Heart right ventricle (tissue), 16 donors: ENCODE measurements at regions not wholly inside any gene's neighbourhood (a gene's known extent, or its start where the extent isn't known, plus 50 kb on each side); places are given as distances from the start of the nearest gene placed in this dataset.
"Not testable (repeated sequence)": the region's sequence is repeated elsewhere in the genome, so short reads cannot be mapped to it uniquely, and the experiment has no call there.

Source experiments
- ATAC-seq, 8 donors: fragments of 200-7000 bp; cut with Tn5 transposase; one replicate each; pipeline ENCODE4 v1.9.1; 2020; ENCODE audit warnings: mild to moderate bottlenecking in 8 of 8, moderate library complexity in 8 of 8, moderate number of reproducible peaks in 1 of 8
- DNase-seq, 2 donors: peaks; one replicate each; pipeline ENCODE4 v3.0.0-alpha.2; 2020
- H3K27ac ChIP-seq, 10 donors: fragments of 200-600 bp; sonication (generic) in 2 of 10; one replicate each; pipeline versions ENCODE4 v1.5.0 to v1.8.0; 2020 to 2022; ENCODE audit warnings: mild to moderate bottlenecking in 3 of 10
- H3K27me3 ChIP-seq, 7 donors: fragments of 200-600 bp; one replicate each; pipeline ENCODE4 v1.8.0; 2021 to 2022; ENCODE audit warnings: mild to moderate bottlenecking in 2 of 7
- H3K36me3 ChIP-seq, 9 donors: fragments of 200-600 bp; sonication (generic) in 1 of 9; one replicate each; pipeline versions ENCODE4 v1.5.0 to v1.8.0; 2020 to 2022; ENCODE audit warnings: mild to moderate bottlenecking in 2 of 9
- H3K4me1 ChIP-seq, 9 donors: fragments of 200-600 bp; sonication (generic) in 1 of 9; one replicate each; pipeline versions ENCODE4 v1.5.0 to v1.8.0; 2020 to 2022; ENCODE audit warnings: mild to moderate bottlenecking in 4 of 9
- H3K4me3 ChIP-seq, 10 donors: fragments of 200-600 bp; sonication (generic) in 2 of 10; one replicate each; pipeline versions ENCODE4 v1.5.0 to v1.8.0; 2020 to 2022; ENCODE audit warnings: mild to moderate bottlenecking in 7 of 10, moderate library complexity in 2 of 10
- H3K9me3 ChIP-seq, 11 donors: fragments of 200-600 bp in 10 of 11; sonication (generic) in 2 of 11; one replicate each; pipeline versions ENCODE4 v1.5.0 to v1.8.0; 2013 to 2022; ENCODE audit warnings: mild to moderate bottlenecking in 2 of 11, control low read depth in 1 of 11, moderate library complexity in 1 of 11
- WGBS, 2 donors: extraction: QIAGEN DNeasy Blood & Tissue Kit; methylation state at CpG; one replicate each; pipeline ENCODE4 v1.1.7; 2013; ENCODE audit warnings: inconsistent platforms in 1 of 2; 5-methylcytosine and 5-hydroxymethylcytosine counted together
- intact Hi-C, 10 donors: fragments of 100-400 bp; cut with DNase I; formaldehyde crosslinking; loops; one replicate each; pipeline versions ENCODE4 v1.11.1 to v1.14.2; 2022
- TF ChIP-seq, protein P1 (sequence below), 9 donors: fragments of 200-600 bp; sonication (generic) in 2 of 9; IDR thresholded peaks; one replicate each; pipeline versions ENCODE4 v1.5.0 to v1.8.0; 2021 to 2022; ENCODE audit warnings: antibody characterized with exemption in 9 of 9, mild to moderate bottlenecking in 5 of 9, moderate library complexity in 1 of 9
- donor health status: Arrhythmogenic right ventricular cardiomyopathy.
- donor health status: ischemic (EF 13 %, LVEDD 7.1; RV severe dilation, severe dysfunction).
- donor health status: healthy with polysubstance abuse.
- donor health status: DM: no; HTN: yes; CAD: no.
- donor health status: DM: no; HTN: no; CAD: no.
- donor health status: ischemic (EF 25% LVEDD 6.9; RV normal size, moderate dysfunction).
- donor health status: ischemic (EF 25% LVEDD 5.7; RV mildly dilated, moderate dysfunction).
- donor health status: healthy.
- donor health status: DM: yes; HTN: yes; CAD: no.
- donor health status: Ischemic cardiomyopathy.
- donor health status: ischemic (EF 35%, LVEDD 5.7; RV mildly dilated, moderate dysfunction).
- donor health status: nonischemic (EF 11% LVEDD 7.7; RV severe dilation, severe dysfunction).
- donor health status: DM: yes; HTN: yes; CAD: no.
- donor health status: PGD.
- donor health status: ischemic (EF 29% LVEDD 5.4; RV normal size, mild dysfunction).
- donor health status: nonischemic (EF 23%, LVEDD 6.1; RV moderate dilation, normal function).

DNA sequence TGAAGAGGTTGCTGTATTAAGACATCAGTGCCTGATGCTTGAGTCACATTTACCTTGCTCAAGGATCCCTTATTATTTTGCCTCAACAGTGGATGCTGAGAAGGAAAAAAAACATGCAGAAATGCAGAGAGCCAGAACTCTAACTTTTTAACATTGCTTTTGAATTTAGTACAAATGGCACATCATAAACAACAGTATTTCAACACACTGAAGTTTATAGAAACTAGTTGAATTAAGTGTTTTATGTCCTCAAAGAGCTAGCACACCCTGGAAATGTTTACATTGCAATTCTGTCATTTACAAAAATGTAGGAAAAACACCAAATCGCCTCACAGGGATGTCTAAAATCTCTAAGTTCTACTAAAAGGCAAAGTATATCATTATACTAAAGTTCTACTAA, 69.5 kb upstream of the BLTP1 start:
- Histone ChIP-seq H3K9me3 (no peaks in the 10 kb centered on the region), H3K36me3 (no peaks in the 10 kb centered on the region), H3K4me3 (no peak overlapping the region), H3K4me1 (peaks cover 0 to 10% (median 3%) of the 10 kb centered on the region in 9 donors), H3K27ac (no peak overlapping the region), H3K27me3 (peaks cover 0 to 4% (median 0%) of the 10 kb centered on the region in 7 donors)
- WGBS, 2 donors = 75 to 84% methylated on average over 1 of the region's 1 CpG
- TF ChIP-seq, protein P1, sequence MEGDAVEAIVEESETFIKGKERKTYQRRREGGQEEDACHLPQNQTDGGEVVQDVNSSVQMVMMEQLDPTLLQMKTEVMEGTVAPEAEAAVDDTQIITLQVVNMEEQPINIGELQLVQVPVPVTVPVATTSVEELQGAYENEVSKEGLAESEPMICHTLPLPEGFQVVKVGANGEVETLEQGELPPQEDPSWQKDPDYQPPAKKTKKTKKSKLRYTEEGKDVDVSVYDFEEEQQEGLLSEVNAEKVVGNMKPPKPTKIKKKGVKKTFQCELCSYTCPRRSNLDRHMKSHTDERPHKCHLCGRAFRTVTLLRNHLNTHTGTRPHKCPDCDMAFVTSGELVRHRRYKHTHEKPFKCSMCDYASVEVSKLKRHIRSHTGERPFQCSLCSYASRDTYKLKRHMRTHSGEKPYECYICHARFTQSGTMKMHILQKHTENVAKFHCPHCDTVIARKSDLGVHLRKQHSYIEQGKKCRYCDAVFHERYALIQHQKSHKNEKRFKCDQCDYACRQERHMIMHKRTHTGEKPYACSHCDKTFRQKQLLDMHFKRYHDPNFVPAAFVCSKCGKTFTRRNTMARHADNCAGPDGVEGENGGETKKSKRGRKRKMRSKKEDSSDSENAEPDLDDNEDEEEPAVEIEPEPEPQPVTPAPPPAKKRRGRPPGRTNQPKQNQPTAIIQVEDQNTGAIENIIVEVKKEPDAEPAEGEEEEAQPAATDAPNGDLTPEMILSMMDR (IDR thresholded peaks at IDR 0.05) = no peak
- no peak for ATAC-seq
- no peak for DNase-seq
- intact Hi-C loops = no loop called here

DNA sequence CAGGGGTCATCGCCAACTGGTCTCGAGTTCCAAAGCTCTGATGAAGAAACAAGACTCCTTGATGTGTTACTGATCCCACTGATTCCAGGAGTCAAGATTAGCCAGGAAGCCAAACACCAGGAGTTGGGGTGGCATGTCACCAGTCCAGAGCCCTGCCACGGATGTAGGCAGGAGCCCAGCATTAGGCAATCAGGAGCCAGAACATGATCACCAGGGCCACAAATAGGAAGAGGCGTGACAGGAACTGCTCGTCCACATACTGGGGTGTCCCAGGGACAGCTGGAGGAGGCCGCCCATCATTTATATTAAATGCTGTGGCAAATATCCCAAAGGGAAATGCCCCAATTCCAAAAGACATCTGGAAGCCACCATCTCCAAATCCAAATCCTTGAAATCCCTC, 74.5 kb upstream of the BLTP1 start:
- H3K4me1 ChIP-seq, H3K9me3 ChIP-seq, ATAC-seq, H3K4me3 ChIP-seq, H3K27me3 ChIP-seq, DNase-seq, H3K27ac ChIP-seq, intact Hi-C loops, H3K36me3 ChIP-seq: not testable (repeated sequence)
- WGBS, 2 donors = 82 to 83% methylated on average over 6 of the region's 6 CpGs

DNA sequence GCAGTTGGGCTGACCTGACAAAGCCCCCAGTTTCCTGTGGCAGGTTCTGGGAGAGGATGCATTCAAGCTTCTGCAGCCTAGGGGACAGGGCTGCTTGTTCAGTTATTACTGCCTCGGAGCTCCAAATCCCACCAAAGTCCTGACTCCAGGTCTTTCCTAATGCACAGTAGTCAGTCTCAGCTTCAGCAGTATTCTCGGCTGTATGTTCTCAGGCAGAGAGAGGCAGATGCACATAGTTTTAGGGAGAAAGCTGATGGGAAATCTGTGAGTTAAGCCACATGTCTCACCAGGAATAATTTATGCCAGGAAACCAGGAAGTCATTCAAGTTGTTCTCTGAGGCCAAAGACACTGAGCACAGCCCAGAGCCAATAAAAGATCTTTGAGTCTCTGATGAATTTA, 75.3 kb upstream of the BLTP1 start:
- H3K4me3 ChIP-seq, H3K27ac ChIP-seq, H3K4me1 ChIP-seq, DNase-seq, intact Hi-C loops, H3K9me3 ChIP-seq, H3K36me3 ChIP-seq, H3K27me3 ChIP-seq: not testable (repeated sequence)
- peak in 1 of 8 donors; percentile 47 for ATAC-seq
- WGBS, 2 donors = 26 to 28% methylated on average over 1 to 2 of the region's 2 CpGs

DNA sequence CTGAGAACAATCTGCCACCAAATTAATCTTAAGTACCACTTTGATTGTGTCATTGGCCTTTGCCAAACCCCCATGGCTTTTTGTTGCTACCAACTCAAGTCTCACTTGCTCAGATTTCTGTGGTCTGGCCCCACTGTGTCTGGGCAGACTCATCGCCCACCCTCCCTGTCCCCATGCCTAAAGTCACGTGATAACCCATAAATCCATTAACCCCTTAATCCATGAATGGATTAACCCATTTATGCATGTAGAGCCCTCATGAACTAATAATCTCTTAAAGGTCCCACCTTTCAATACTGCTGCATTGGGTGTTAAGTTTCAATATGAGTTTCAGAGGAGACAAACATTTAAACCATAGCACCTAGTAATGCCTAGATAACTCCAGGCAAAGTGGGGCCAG, 78.5 kb upstream of the BLTP1 start:
- no peak for DNase-seq
- no peak overlapping the region for H3K27ac ChIP-seq
- H3K4me1 ChIP-seq = no peaks in the 10 kb centered on the region
- H3K9me3 ChIP-seq = no peaks in the 10 kb centered on the region
- peaks cover 0 to 10% (median 0%) of the 10 kb centered on the region in 7 donors for H3K27me3 ChIP-seq
- TF ChIP-seq, protein P1 (IDR thresholded peaks at IDR 0.05) = no peak
- H3K36me3 ChIP-seq = no peaks in the 10 kb centered on the region
- 52 to 57% methylated on average over 2 of the region's 2 CpGs for WGBS, 2 donors
- no peak overlapping the region for H3K4me3 ChIP-seq
- intact Hi-C loops = no loop called here
- no peak for ATAC-seq

DNA sequence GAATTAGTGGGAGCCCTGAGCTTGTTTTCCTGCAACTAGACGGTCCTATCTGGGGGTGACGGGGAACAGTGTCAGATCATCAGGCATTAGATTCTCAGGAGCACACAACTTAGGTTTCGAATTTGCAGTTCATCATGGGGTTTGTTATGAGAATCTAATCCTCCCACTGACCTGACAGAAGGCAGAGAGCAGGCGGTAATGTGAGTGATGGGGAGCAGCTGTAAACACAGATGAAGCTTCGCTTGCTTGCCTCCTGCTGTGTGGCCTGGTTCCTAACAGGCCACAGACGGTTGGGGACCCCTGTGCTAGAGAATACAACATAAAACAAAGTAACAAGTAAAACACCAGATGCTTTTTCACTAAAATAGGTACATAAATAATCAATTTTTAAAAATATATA, 86.2 kb upstream of the BLTP1 start:
- intact Hi-C loops = no loop called here
- H3K27ac ChIP-seq = no peak overlapping the region
- TF ChIP-seq, protein P1 (IDR thresholded peaks at IDR 0.05) = no peak
- DNase-seq (no peak), ATAC-seq (no peak)
- no peaks in the 10 kb centered on the region for H3K9me3 ChIP-seq
- no peaks in the 10 kb centered on the region for H3K4me1 ChIP-seq
- no peaks in the 10 kb centered on the region for H3K36me3 ChIP-seq
- WGBS, 2 donors = 66 to 69% methylated on average over 6 of the region's 6 CpGs
- H3K27me3 ChIP-seq = peaks cover 0 to 7% (median 0%) of the 10 kb centered on the region in 7 donors
- H3K4me3 ChIP-seq = no peak overlapping the region

DNA sequence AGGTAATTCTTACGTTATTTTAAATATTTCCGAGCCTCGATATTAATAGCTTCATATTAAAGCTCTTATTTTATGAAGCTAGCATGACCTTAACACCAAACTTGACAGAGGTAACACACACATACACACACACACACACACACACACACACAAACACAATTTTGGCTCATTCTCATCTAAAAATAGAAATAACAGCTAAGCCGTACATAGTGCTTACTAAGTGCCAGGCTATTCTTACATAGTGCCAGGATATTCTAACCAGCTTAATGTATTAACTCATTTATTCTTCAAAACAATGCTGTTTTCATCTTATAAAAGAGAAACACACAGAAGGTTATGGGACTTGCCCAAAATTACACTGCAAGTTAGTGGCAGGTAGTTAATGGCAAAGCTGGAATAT, 87.0 kb upstream of the BLTP1 start:
- Histone ChIP-seq H3K36me3 (no peaks in the 10 kb centered on the region), H3K27me3 (no peaks in the 10 kb centered on the region), H3K9me3 (no peaks in the 10 kb centered on the region), H3K4me1 (no peaks in the 10 kb centered on the region), H3K4me3 (no peak overlapping the region), H3K27ac (no peak overlapping the region)
- WGBS, 2 donors = 46 to 52% methylated on average over 4 of the region's 4 CpGs
- intact Hi-C loops = no loop called here
- DNase-seq (peak in 1 of 2 donors; percentile 11), ATAC-seq (peak in 7 of 8 donors; percentile 54 to 81 (median 61))
- TF ChIP-seq, protein P1 (IDR thresholded peaks at IDR 0.05) = no peak
